IMR-90 (cell line): ENCODE measurements at regions not wholly inside any gene's neighbourhood (a gene's known extent, or its start where the extent isn't known, plus 50 kb on each side); places are given as distances from the start of the nearest gene placed in this dataset.

Source experiments
- ATAC-seq: fragments of 200-7000 bp; cut with Tn5 transposase; 2 replicates; pipeline ENCODE4 v1.9.1; 2020; ENCODE audit warnings: low read depth, mild to moderate bottlenecking, moderate library complexity
- BruUV-seq: library from RNA; stranded (reverse); fragments of 400-500 nt; replicated peaks from 2 replicates; lab custom pipeline; 2021; lab: Mats Ljungman, UMichigan
- CTCF ChIA-PET: fragments of 300-600 bp; formaldehyde crosslinking; extraction: SDS; loops from one replicate; lab custom pipeline; 2021; ENCODE audit warnings: antibody characterized with exemption; lab: Yijun Ruan, JAX
- POLR2A ChIA-PET: fragments of 300-600 bp; sonication (Branson Sonifier 250); formaldehyde crosslinking; loops from one replicate; lab custom pipeline; 2022; ENCODE audit warnings: antibody characterized with exemption; ENCODE audit not compliant: unreplicated experiment; lab: Charles Lee
- DNase-seq: peaks from one replicate; pipeline ENCODE4 v3.0.0; 2013
- H2AFZ ChIP-seq: replicated peaks from 2 replicates; pipeline ENCODE3; 2013; ENCODE audit warnings: low read length, mild to moderate bottlenecking; ENCODE audit not compliant: poor library complexity
- H2AK5ac ChIP-seq: 2 replicates; pipeline ENCODE4 v1.6.1; 2013; ENCODE audit warnings: low read depth, low read length, inconsistent platforms
- H2AK9ac ChIP-seq: replicated peaks from 2 replicates; pipeline ENCODE3; 2013; ENCODE audit warnings: mild to moderate bottlenecking, low read depth, low read length, moderate library complexity; ENCODE audit not compliant: poor library complexity
- H2BK120ac ChIP-seq: 2 replicates; pipeline ENCODE4 v1.6.1; 2013; ENCODE audit warnings: low read depth, low read length, inconsistent platforms
- H2BK15ac ChIP-seq: 3 replicates; pipeline ENCODE4 v1.6.1; 2013; ENCODE audit warnings: low read depth, low read length, inconsistent platforms
- H2BK20ac ChIP-seq: 2 replicates; pipeline ENCODE4 v1.6.1; 2013; ENCODE audit warnings: low read depth, mild to moderate bottlenecking, inconsistent platforms, low read length, moderate library complexity
- H2BK5ac ChIP-seq: 2 replicates; pipeline ENCODE4 v1.6.1; 2013; ENCODE audit warnings: mild to moderate bottlenecking, low read depth, low read length, inconsistent platforms; ENCODE audit not compliant: poor library complexity, severe bottlenecking
- H3K14ac ChIP-seq: replicated peaks from 2 replicates; pipeline ENCODE4 v1.6.1; 2013; ENCODE audit warnings: low read depth, low read length, inconsistent platforms
- H3K18ac ChIP-seq: 2 replicates; pipeline ENCODE4 v1.6.1; 2013; ENCODE audit warnings: low read depth, low read length, control low read depth
- H3K23ac ChIP-seq: 2 replicates; pipeline ENCODE4 v1.6.1; 2013; ENCODE audit warnings: low read depth, low read length, inconsistent platforms
- H3K27ac ChIP-seq: 2 replicates; pipeline ENCODE4 v1.5.1; 2013; ENCODE audit warnings: mild to moderate bottlenecking, control low read depth, low read length; ENCODE audit not compliant: insufficient read depth
- H3K27me3 ChIP-seq: 2 replicates; pipeline ENCODE4 v1.6.1; 2013; ENCODE audit warnings: low read length; ENCODE audit not compliant: control insufficient read depth, insufficient read depth
- H3K36me3 ChIP-seq: 2 replicates; pipeline ENCODE4 v1.6.1; 2013; ENCODE audit warnings: low read length, mixed read lengths; ENCODE audit not compliant: control insufficient read depth, insufficient read depth
- H3K4ac ChIP-seq: 2 replicates; pipeline ENCODE4 v1.6.1; 2013; ENCODE audit warnings: low read depth, low read length, inconsistent platforms
- H3K4me1 ChIP-seq: 2 replicates; pipeline ENCODE4 v1.6.1; 2013; ENCODE audit warnings: low read length, mixed read lengths; ENCODE audit not compliant: control insufficient read depth, insufficient read depth
- H3K4me2 ChIP-seq: 2 replicates; pipeline ENCODE4 v1.6.1; 2013; ENCODE audit warnings: low read depth, mild to moderate bottlenecking, control low read depth, low read length, moderate library complexity
- H3K4me3 ChIP-seq: 2 replicates; pipeline ENCODE4 v1.5.1; 2013; ENCODE audit warnings: low read depth, mild to moderate bottlenecking, control low read depth, low read length, moderate library complexity; ENCODE audit not compliant: insufficient read depth
- H3K56ac ChIP-seq: 2 replicates; pipeline ENCODE4 v1.6.1; 2013; ENCODE audit warnings: low read length, inconsistent platforms; ENCODE audit not compliant: insufficient read depth; ENCODE audit errors: extremely low read depth
- H3K79me1 ChIP-seq, 2 experiments: 2 replicates each; pipeline ENCODE4 v1.6.1; 2013; ENCODE audit warnings: low read length in 2 of 2, inconsistent platforms in 1 of 2, low read depth in 1 of 2
- H3K9ac ChIP-seq: 2 replicates; pipeline ENCODE4 v1.6.1; 2013; ENCODE audit warnings: low read depth, low read length, control low read depth
- H3K9me1 ChIP-seq: 2 replicates; pipeline ENCODE4 v1.6.1; 2013; ENCODE audit warnings: low read length, inconsistent platforms; ENCODE audit not compliant: insufficient read depth
- H3K9me3 ChIP-seq: 2 replicates; pipeline ENCODE4 v1.6.1; 2013; ENCODE audit warnings: low read length; ENCODE audit not compliant: control insufficient read depth, insufficient read depth
- H4K20me1 ChIP-seq: 2 replicates; pipeline ENCODE4 v1.6.1; 2013; ENCODE audit warnings: low read length, inconsistent platforms; ENCODE audit not compliant: insufficient read depth
- H4K5ac ChIP-seq: 2 replicates; pipeline ENCODE4 v1.6.1; 2013; ENCODE audit warnings: mild to moderate bottlenecking, low read depth, low read length, control low read depth
- H4K8ac ChIP-seq, 2 experiments: 2 replicates each; pipeline ENCODE4 v1.6.1; 2013; ENCODE audit warnings: low read depth in 2 of 2, low read length in 2 of 2, control low read depth in 1 of 2, inconsistent platforms in 1 of 2
- H4K91ac ChIP-seq: 2 replicates; pipeline ENCODE4 v1.6.1; 2013; ENCODE audit warnings: low read depth, low read length, inconsistent platforms; ENCODE audit not compliant: insufficient read depth
- CTCF ChIP-seq: conservative IDR thresholded peaks from 2 replicates; pipeline ENCODE4 v1.5.1; 2012; ENCODE audit warnings: mild to moderate bottlenecking, low read depth, low read length, improper control_type of control experiment
- MAFK ChIP-seq: IDR thresholded peaks from 2 replicates; pipeline ENCODE4 v1.6.1; 2012; ENCODE audit warnings: low read depth, low read length, improper control_type of control experiment
- RAD21 ChIP-seq: IDR thresholded peaks from 2 replicates; pipeline ENCODE4 v1.6.1; 2012; ENCODE audit warnings: low read length, improper control_type of control experiment
- SMC3 ChIP-seq: fragments of 150-350 bp; IDR thresholded peaks from 2 replicates; pipeline ENCODE4 v1.6.1; 2016; ENCODE audit warnings: low read depth, mild to moderate bottlenecking, antibody characterized with exemption, low read length, moderate library complexity
- USF2 ChIP-seq: fragments of 150-350 bp; IDR thresholded peaks from 2 replicates; pipeline ENCODE4 v1.6.1; 2017; ENCODE audit warnings: mild to moderate bottlenecking, antibody characterized with exemption, low read length, low read depth
- WGBS, 2 experiments: methylation state at CpG; one replicate each; pipeline versions ENCODE4 v1.1.5 to v1.1.7; 2013; ENCODE audit warnings: missing lambda C conversion rate in 2 of 2; ENCODE audit not compliant: insufficient read length in 1 of 2; ENCODE audit errors: extremely low coverage in 2 of 2; 5-methylcytosine and 5-hydroxymethylcytosine counted together
- dilution Hi-C: fragments of 300-500 bp; cut with HindIII; formaldehyde crosslinking; loops from one replicate; pipeline ENCODE4 v1.14.3; 2018; ENCODE audit warnings: low sequenced_read_pairs; ENCODE audit not compliant: unreplicated experiment
- in situ Hi-C: fragments of 300-500 bp; cut with MboI; formaldehyde crosslinking; loops from 3 replicates; pipeline ENCODE4 v1.14.3; 2019; ENCODE audit warnings: low sequenced_read_pairs, inconsistent platforms, mixed read lengths
- intact Hi-C: fragments of 100-400 bp; cut with micrococcal nuclease; formaldehyde crosslinking; loops from 2 replicates; pipeline ENCODE4 v1.10.0; 2022

- Histone ChIP-seq H4K91ac (no peak overlapping the region), H3K36me3 (no peaks in the 10 kb centered on the region), H3K9ac (no peak overlapping the region), H3K23ac (no peak overlapping the region), H2AK5ac (no peak overlapping the region), H3K4me2 (no peak overlapping the region), H2BK15ac (no peak overlapping the region), H3K9me3 (peaks cover 3% of the 10 kb centered on the region; the same call in 1 of the 2 replicates), H2AK9ac (no peak overlapping the region), H2BK120ac (peak overlapping the region; percentile 20; the same call in 1 of the 2 replicates), H4K5ac (no peak overlapping the region), H3K27ac (no peak overlapping the region), H3K14ac (no peak overlapping the region), H3K4me3 (no peak overlapping the region), H3K79me1 (no peaks in the 10 kb centered on the region), H2BK20ac (no peak overlapping the region; the same call in 1 of the 2 replicates), H4K20me1 (no peaks in the 10 kb centered on the region), H3K9me1 (peaks cover 2% of the 10 kb centered on the region; the same call in 1 of the 2 replicates), H3K4ac (no peak overlapping the region), H3K27me3 (no peaks in the 10 kb centered on the region), H3K56ac (no peak overlapping the region), H2AFZ (no peak overlapping the region), H3K4me1 (peaks cover 4% of the 10 kb centered on the region; the same call in 1 of the 2 replicates), H2BK5ac (peak overlapping the region; percentile 34), H3K18ac (no peak overlapping the region), H4K8ac (peak overlapping the region in 1 of 2 experiments; percentile 12; a peak in 1 of 4 replicates)
- CTCF ChIA-PET, result interaction anchor here (0.7 kb wide), 1 partner anchor 81 kb away, joined by 3 read pairs; no protein-coding TSS in a partner anchor
- dilution Hi-C loops (no loop called here), in situ Hi-C loops (no loop called here), intact Hi-C loops (no loop called here)
- ATAC-seq, result peak; percentile 89
- POLR2A ChIA-PET, result no interaction called here
- DNase-seq, result peak; percentile 78
- no CpG with 5 or more reads among the region's 1 CpG for WGBS, 2 experiments
- TF ChIP-seq CTCF (no peak), MAFK (peak; percentile 33; the same call in 1 of the 2 replicates), RAD21 (no peak), USF2 (no peak), SMC3 (no peak)
- BruUV-seq, result no TSS peak
These were observed 144.6 kb downstream of the KCTD12 start for GRCh38 chr13:76741624-76742023.
